Activated naive CD8-positive, alpha-beta T cell treated with anti-CD3 and anti-CD28 coated beads for 36 hours (primary cell): ENCODE measurements at regions not wholly inside any gene's neighbourhood (a gene's known extent, or its start where the extent isn't known, plus 50 kb on each side); places are given as distances from the start of the nearest gene placed in this dataset.
"Not testable (repeated sequence)": the region's sequence is repeated elsewhere in the genome, so short reads cannot be mapped to it uniquely, and the experiment has no call there.

Experiments used
- DNase-seq: peaks from one replicate; pipeline ENCODE4 v3.0.0; 2021
- H3K27ac Mint-ChIP-seq: one replicate; pipeline ENCODE4 v1.8.0; 2022; ENCODE audit warnings: mild to moderate bottlenecking, moderate library complexity, mixed read lengths
- H3K27me3 Mint-ChIP-seq: one replicate; pipeline ENCODE4 v1.8.0; 2022; ENCODE audit warnings: mild to moderate bottlenecking, mixed read lengths
- H3K36me3 Mint-ChIP-seq: one replicate; pipeline ENCODE4 v1.8.0; 2021; ENCODE audit warnings: mild to moderate bottlenecking, mixed read lengths
- H3K4me1 Mint-ChIP-seq: one replicate; pipeline ENCODE4 v1.8.0; 2021; ENCODE audit warnings: mixed read lengths
- H3K4me3 Mint-ChIP-seq: one replicate; pipeline ENCODE4 v1.8.0; 2022; ENCODE audit warnings: mild to moderate bottlenecking, moderate library complexity, mixed read lengths
- H3K9me3 Mint-ChIP-seq: one replicate; pipeline ENCODE4 v1.8.0; 2022; ENCODE audit warnings: mixed read lengths

GRCh38 chrX:44060221-44060620 lies 87.0 kb upstream of the NDP start:
- Mint-ChIP-seq H3K36me3 (no peaks in the 10 kb centered on the region), H3K4me1 (peaks cover 6% of the 10 kb centered on the region), H3K27ac (no peak overlapping the region), H3K4me3 (no peak overlapping the region), H3K27me3 (no peaks in the 10 kb centered on the region), H3K9me3 (no peaks in the 10 kb centered on the region)
- DNase-seq = no peak

- DNase-seq = no peak
- Mint-ChIP-seq H3K27ac (no peak overlapping the region), H3K4me3 (no peak overlapping the region), H3K9me3 (no peaks in the 10 kb centered on the region), H3K36me3 (no peaks in the 10 kb centered on the region), H3K4me1 (peaks cover 11% of the 10 kb centered on the region), H3K27me3 (no peaks in the 10 kb centered on the region)
Observed at GRCh38 chrX:44058339-44058738, 85.1 kb upstream of the NDP start.

GRCh38 chrX:44055638-44056037 lies 82.4 kb upstream of the NDP start:
- Mint-ChIP-seq H3K9me3 (no peaks in the 10 kb centered on the region), H3K27ac (no peak overlapping the region), H3K4me3 (no peak overlapping the region), H3K36me3 (no peaks in the 10 kb centered on the region), H3K27me3 (no peaks in the 10 kb centered on the region), H3K4me1 (peaks cover 11% of the 10 kb centered on the region)
- no peak for DNase-seq

GRCh38 chrX:44054863-44055601 lies 81.8 kb upstream of the NDP start:
- Mint-ChIP-seq H3K36me3 (no peaks in the 10 kb centered on the region), H3K27ac (peak overlapping the region; percentile 29), H3K4me3 (no peak overlapping the region), H3K9me3 (no peaks in the 10 kb centered on the region), H3K4me1 (peaks cover 11% of the 10 kb centered on the region), H3K27me3 (no peaks in the 10 kb centered on the region)
- DNase-seq = no peak

- not testable (repeated sequence) for H3K9me3 Mint-ChIP-seq, H3K27ac Mint-ChIP-seq, H3K4me1 Mint-ChIP-seq, H3K4me3 Mint-ChIP-seq, H3K36me3 Mint-ChIP-seq, DNase-seq, H3K27me3 Mint-ChIP-seq
Observed at GRCh38 chrX:44045106-44045505, 71.9 kb upstream of the NDP start.

- Mint-ChIP-seq H3K36me3 (no peaks in the 10 kb centered on the region), H3K4me3 (no peak overlapping the region), H3K27me3 (no peaks in the 10 kb centered on the region), H3K9me3 (peaks cover 2% of the 10 kb centered on the region), H3K4me1 (no peaks in the 10 kb centered on the region), H3K27ac (no peak overlapping the region)
- DNase-seq = no peak
Observed at GRCh38 chrX:44043496-44043895, 70.3 kb upstream of the NDP start.

DNA sequence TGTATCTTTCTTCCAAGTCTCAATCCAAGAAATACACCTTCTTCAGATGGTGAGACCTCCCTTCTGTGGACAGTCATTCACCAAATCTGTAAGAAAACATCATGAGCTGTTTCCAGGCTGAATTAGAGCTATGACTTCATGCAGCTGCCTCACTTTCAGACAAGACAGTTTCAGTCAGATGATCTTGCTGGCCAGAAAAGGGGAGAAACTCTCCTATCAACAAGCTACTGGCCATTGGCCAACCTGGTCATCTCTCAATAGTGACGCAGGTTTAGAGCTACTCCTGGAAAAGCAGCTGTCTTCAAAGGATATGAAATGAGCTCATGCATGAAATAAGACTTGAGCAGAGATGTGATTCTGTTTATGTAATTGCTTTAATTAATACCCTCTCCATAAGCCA lies 69.6 kb upstream of the NDP start:
- Mint-ChIP-seq H3K9me3 (peaks cover 2% of the 10 kb centered on the region), H3K4me3 (no peak overlapping the region), H3K27ac (no peak overlapping the region), H3K27me3 (no peaks in the 10 kb centered on the region), H3K36me3 (no peaks in the 10 kb centered on the region), H3K4me1 (no peaks in the 10 kb centered on the region)
- DNase-seq = no peak

DNA sequence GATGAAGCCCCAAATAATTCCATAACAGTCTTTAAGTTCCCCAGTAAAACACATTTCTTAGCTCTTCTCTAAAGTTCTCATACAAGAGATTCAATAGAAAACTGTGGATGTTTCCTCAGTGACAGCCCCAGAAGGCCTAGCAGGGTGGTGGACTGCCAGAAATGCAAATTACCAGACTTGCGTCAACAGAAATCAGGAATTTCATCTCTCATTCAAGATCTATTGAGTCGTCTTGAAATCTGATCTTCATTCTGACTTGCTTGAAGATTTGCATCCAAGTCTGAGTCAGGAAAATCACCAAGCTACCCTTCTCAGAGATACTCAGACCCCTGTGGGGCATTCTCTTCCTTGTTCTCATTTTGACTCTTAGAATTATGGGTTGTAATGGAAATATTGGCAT lies 68.9 kb upstream of the NDP start:
- H3K9me3 Mint-ChIP-seq = peaks cover 2% of the 10 kb centered on the region
- no peak overlapping the region for H3K4me3 Mint-ChIP-seq
- no peak overlapping the region for H3K27ac Mint-ChIP-seq
- no peaks in the 10 kb centered on the region for H3K4me1 Mint-ChIP-seq
- no peaks in the 10 kb centered on the region for H3K27me3 Mint-ChIP-seq
- no peak for DNase-seq
- no peaks in the 10 kb centered on the region for H3K36me3 Mint-ChIP-seq

- no peaks in the 10 kb centered on the region for H3K27me3 Mint-ChIP-seq
- H3K4me1 Mint-ChIP-seq = no peaks in the 10 kb centered on the region
- DNase-seq = no peak
- no peaks in the 10 kb centered on the region for H3K36me3 Mint-ChIP-seq
- H3K4me3 Mint-ChIP-seq = no peak overlapping the region
- H3K9me3 Mint-ChIP-seq = no peaks in the 10 kb centered on the region
- H3K27ac Mint-ChIP-seq = no peak overlapping the region
Observed at GRCh38 chrX:44040406-44040805, 67.2 kb upstream of the NDP start.

DNA sequence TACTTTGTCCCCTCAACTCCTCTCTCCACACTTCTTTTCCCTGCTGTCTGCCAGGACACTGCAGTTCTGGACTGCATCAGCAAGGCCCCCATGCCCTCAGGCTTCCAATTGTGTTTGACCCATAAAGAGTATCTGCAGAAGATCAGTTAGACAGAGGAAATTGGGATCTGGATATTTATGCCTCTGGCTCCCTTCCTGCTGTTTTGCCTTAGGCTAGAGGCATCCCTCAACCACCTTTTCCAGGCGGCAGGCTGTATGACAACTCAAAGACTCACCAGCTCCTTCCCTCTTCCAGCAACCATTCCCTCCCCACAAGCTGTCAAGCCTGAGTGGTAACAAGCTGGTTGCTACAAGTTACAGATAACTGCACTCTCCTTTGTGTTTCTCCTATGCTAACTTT lies 66.4 kb upstream of the NDP start:
- Mint-ChIP-seq H3K4me3 (no peak overlapping the region), H3K27me3 (no peaks in the 10 kb centered on the region), H3K4me1 (no peaks in the 10 kb centered on the region), H3K9me3 (no peaks in the 10 kb centered on the region), H3K36me3 (no peaks in the 10 kb centered on the region), H3K27ac (no peak overlapping the region)
- DNase-seq = no peak

DNA sequence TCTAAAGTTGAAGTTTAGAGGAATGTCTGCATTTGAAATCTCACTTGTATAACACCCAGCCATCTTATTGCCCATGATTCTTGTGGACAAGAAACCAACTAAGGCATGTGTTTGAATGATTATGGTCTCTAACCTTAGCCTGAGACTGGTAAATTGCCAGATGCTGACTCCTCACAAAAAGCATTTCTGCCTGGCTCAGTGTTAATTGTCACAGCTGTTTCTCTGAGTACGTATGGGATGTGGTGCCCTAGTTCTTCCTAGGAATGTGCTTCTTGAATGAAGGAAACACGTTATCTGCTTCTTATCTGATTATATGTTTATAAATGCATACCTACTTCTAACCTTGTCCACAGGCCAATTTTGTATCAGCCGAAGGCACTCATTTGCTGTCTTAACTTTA lies 63.1 kb upstream of the NDP start:
- H3K4me1 Mint-ChIP-seq = peaks cover 7% of the 10 kb centered on the region
- DNase-seq = no peak
- H3K27me3 Mint-ChIP-seq = no peaks in the 10 kb centered on the region
- H3K4me3 Mint-ChIP-seq = no peak overlapping the region
- no peaks in the 10 kb centered on the region for H3K36me3 Mint-ChIP-seq
- no peaks in the 10 kb centered on the region for H3K9me3 Mint-ChIP-seq
- no peak overlapping the region for H3K27ac Mint-ChIP-seq

GRCh38 chrX:44035571-44035970 lies 62.4 kb upstream of the NDP start:
- Mint-ChIP-seq H3K27me3 (no peaks in the 10 kb centered on the region), H3K4me1 (peaks cover 7% of the 10 kb centered on the region), H3K4me3 (no peak overlapping the region), H3K36me3 (no peaks in the 10 kb centered on the region), H3K27ac (no peak overlapping the region), H3K9me3 (no peaks in the 10 kb centered on the region)
- no peak for DNase-seq

DNA sequence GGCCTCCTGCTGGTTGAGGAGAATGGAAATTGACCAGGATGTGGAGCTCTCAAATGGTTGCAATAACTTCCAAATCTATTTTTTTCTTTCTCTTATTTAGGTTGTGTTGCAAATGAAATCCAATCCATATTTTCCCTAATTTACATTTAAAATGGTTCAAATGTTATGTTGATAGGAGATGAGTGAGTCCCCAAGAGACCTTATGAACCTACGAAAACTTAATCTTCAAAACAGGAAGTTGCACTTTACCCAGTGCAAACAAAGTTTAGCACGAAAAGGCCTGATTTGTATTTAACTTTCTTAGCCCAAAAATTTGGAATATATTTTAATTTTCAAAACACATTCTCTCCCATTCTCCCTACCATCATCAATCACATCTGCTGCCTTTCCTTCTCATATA lies 59.3 kb upstream of the NDP start:
- Mint-ChIP-seq H3K27me3 (no peaks in the 10 kb centered on the region), H3K36me3 (no peaks in the 10 kb centered on the region), H3K4me3 (no peak overlapping the region), H3K27ac (no peak overlapping the region), H3K9me3 (no peaks in the 10 kb centered on the region), H3K4me1 (peaks cover 7% of the 10 kb centered on the region)
- DNase-seq = no peak

DNA sequence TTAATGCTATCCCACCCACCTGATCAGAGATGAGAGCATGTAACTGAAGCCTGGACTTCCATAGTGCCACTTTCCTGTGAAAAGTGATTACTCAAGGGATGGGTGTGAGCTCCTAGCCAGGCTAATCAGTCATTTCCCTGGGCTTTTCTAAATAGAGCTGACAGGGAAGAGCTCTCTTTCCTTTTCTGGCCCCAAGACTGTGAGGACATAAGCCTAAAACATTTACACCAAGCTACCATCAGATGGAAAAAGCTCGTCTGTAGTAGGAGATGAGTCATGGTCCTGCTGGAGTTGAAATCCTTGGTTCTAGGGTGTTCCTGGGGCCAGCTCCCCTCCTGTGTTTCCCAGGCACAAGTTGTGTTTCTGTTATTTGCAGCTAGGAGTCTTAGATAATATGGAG lies 52.4 kb upstream of the NDP start:
- Mint-ChIP-seq H3K4me3 (no peak overlapping the region), H3K4me1 (no peaks in the 10 kb centered on the region), H3K27me3 (no peaks in the 10 kb centered on the region), H3K36me3 (no peaks in the 10 kb centered on the region), H3K9me3 (no peaks in the 10 kb centered on the region), H3K27ac (no peak overlapping the region)
- no peak for DNase-seq
